Muscle of leg (tissue), 3 donors: ENCODE measurements at regions not wholly inside any gene's neighbourhood (a gene's known extent, or its start where the extent isn't known, plus 50 kb on each side); places are given as distances from the start of the nearest gene placed in this dataset.

Experiments used
- DNase-seq: peaks from one replicate; pipeline ENCODE4 v3.0.0; 2013
- H3K27ac ChIP-seq: one replicate; pipeline ENCODE4 v1.5.1; 2013; ENCODE audit warnings: mild to moderate bottlenecking, low read length, control low read depth
- H3K27me3 ChIP-seq: one replicate; pipeline ENCODE4 v1.6.1; 2013; ENCODE audit warnings: low read length; ENCODE audit not compliant: control insufficient read depth, insufficient read depth
- H3K36me3 ChIP-seq: one replicate; pipeline ENCODE4 v1.6.1; 2013; ENCODE audit warnings: low read length; ENCODE audit not compliant: control insufficient read depth, insufficient read depth
- H3K4me1 ChIP-seq: one replicate; pipeline ENCODE4 v1.6.1; 2013; ENCODE audit warnings: low read length; ENCODE audit not compliant: control insufficient read depth, insufficient read depth
- H3K4me3 ChIP-seq: one replicate; pipeline ENCODE4 v1.5.1; 2013; ENCODE audit warnings: low read length, control low read depth
- H3K9me3 ChIP-seq: replicated peaks from 2 replicates; pipeline ENCODE4 v1.6.1; 2013; ENCODE audit warnings: low read depth, low read length; ENCODE audit not compliant: control insufficient read depth
- WGBS: methylation state at CpG from one replicate; pipeline ENCODE4 v1.1.5; 2013; ENCODE audit warnings: missing lambda C conversion rate; ENCODE audit not compliant: insufficient coverage; 5-methylcytosine and 5-hydroxymethylcytosine counted together

DNA sequence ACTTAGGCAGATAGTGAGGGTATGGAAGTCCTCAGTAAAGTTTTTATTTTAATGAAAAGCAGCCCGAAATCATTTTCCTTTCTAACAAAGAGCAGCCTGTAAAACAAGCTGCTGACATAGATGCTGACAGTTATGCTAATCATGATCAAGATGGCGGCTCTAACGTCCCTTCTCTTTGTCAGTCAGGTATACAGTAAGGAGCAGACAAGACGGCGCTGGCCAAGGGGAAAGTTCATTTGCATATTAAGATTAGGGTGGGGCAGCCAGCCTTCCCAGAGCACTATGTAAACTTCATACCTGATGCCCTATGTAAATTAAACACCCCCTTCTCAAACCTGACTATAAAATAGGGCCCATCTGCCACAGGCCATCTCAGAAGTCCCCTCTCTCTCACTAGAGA is 76.9 kb downstream of the MAGEB10 start:
- Histone ChIP-seq H3K4me1 (no peaks in the 10 kb centered on the region), H3K27ac (no peak overlapping the region), H3K9me3 (no peaks in the 10 kb centered on the region), H3K27me3 (no peaks in the 10 kb centered on the region), H3K4me3 (no peak overlapping the region), H3K36me3 (no peaks in the 10 kb centered on the region)
- no peak for DNase-seq
- no CpG with 5 or more reads among the region's 5 CpGs for WGBS

DNA sequence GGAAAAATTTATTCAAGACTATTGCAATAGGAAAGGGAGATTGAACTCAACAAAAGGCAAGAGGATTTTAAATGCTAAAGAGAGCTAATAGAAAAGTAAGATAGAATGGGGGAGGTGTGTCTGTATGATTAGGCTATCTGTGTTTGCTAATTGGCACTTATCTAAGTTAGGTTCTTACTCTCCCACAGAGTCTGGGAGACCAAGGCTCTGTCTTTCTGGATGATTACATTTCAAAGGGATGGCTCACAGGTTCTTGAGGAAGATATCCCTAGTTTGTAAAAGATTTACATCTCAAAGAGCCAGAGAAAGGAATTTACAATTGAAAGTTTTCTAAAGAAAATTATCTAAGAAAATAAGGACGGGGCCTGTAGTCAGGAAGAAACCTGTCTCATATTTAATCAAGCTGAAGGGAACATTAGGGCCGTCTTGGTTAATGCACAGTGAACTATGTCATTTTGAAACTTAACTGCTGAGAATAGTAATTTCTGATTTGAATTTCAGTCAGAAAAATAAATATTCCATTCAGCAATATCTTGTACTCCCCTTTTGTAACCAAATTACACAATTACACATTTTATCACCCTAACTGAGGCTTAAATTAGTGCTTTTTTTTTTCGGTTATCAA is 75.8 kb downstream of the MAGEB10 start:
- H3K9me3 ChIP-seq: no peaks in the 10 kb centered on the region
- 67% methylated on average over 1 of the region's 3 CpGs for WGBS

DNA sequence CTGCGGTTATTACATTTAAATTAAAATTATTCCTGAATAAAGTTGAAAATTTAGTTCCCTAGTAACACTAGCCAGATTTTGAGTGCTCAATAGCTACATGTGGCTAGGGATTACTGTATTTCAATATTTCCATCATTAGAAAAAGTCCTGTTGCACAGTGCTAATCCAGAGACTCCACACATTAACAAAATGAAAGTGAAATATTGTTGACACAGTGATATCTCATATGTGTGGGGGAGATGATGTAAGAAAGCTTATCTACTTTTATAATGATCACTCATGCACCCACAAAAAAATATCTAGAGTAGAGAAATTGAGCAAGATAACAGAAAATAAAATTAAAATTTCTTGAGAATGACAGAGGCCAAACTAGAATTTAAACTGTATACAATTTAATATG is 74.9 kb downstream of the MAGEB10 start:
- no peak for DNase-seq
- WGBS: no CpG with 5 or more reads among the region's 1 CpG

More for the DNA sequence above, 75.8 kb downstream of the MAGEB10 start:
- Histone ChIP-seq H3K27ac (no peak overlapping the region), H3K4me1 (no peaks in the 10 kb centered on the region), H3K4me3 (no peak overlapping the region), H3K27me3 (no peaks in the 10 kb centered on the region), H3K36me3 (no peaks in the 10 kb centered on the region)
- no peak for DNase-seq

DNA sequence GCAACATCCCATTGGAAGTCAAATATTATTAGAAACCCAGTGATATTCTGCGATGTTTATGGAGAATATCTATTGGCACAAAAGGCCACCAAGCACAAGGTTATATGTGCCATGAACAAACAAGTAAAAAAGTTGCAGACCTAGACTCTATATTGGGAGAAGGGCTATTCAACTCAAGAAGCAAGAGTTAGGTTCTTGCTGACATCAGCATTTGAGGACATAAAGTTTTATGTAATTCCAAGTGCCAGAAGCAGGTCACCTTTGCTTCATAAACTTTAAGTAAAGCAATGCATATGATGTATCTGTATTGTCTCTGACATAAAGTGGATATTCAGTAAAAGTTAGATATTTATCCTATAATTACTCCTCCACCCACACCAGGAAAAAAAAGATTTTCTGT is 71.1 kb downstream of the MAGEB10 start:
- Histone ChIP-seq H3K9me3 (no peaks in the 10 kb centered on the region), H3K4me1 (no peaks in the 10 kb centered on the region), H3K36me3 (no peaks in the 10 kb centered on the region), H3K4me3 (no peak overlapping the region), H3K27ac (no peak overlapping the region), H3K27me3 (no peaks in the 10 kb centered on the region)
- DNase-seq: no peak
- WGBS: no CpG with 5 or more reads among the region's 1 CpG

More for the DNA sequence above, 74.9 kb downstream of the MAGEB10 start:
- Histone ChIP-seq H3K4me3 (no peak overlapping the region), H3K27me3 (no peaks in the 10 kb centered on the region), H3K4me1 (no peaks in the 10 kb centered on the region), H3K36me3 (no peaks in the 10 kb centered on the region), H3K27ac (no peak overlapping the region), H3K9me3 (no peaks in the 10 kb centered on the region)
